ENCODE measurements at regions not wholly inside any gene's neighbourhood (a gene's known extent, or its start where the extent isn't known, plus 50 kb on each side); places are given as distances from the start of the nearest gene placed in this dataset.

GRCh38 chr7:85262891-85263290, 76.0 kb upstream of the SEMA3D start:
- TF ChIP-seq EP300 (IDR thresholded peaks at IDR 0.05) (no peak), CTCF (IDR thresholded peaks at IDR 0.05) (no peak), POLR2AphosphoS5 (IDR thresholded peaks at IDR 0.05) (no peak), POLR2A (IDR thresholded peaks at IDR 0.05) (no peak)
